ENCODE measurements at regions not wholly inside any gene's neighbourhood (a gene's known extent, or its start where the extent isn't known, plus 50 kb on each side); places are given as distances from the start of the nearest gene placed in this dataset.

GRCh38 chr13:74018062-74018431 is 116.2 kb downstream of the KLF12 start:
- TF ChIP-seq CTCF (conservative IDR thresholded peaks at IDR 0.05 in 1 of 2, IDR thresholded peaks at IDR 0.05 in 1 of 2; ENCODE audit: extremely low read depth in 1 of 2, insufficient read depth in 1 of 2, low read depth in 1 of 2, low read length in 2 of 2): no peak
- no peak for TF ChIP-seq EZH2 (IDR thresholded peaks at IDR 0.05; ENCODE audit: borderline replicate concordance, low read length)

Data from mammary epithelial cell (primary cell).